OCI-LY1 (cell line): ENCODE measurements at regions not wholly inside any gene's neighbourhood (a gene's known extent, or its start where the extent isn't known, plus 50 kb on each side); places are given as distances from the start of the nearest gene placed in this dataset.

Experiments used
- EZH2 ChIP-seq: fragments of 200-600 bp; sonication (generic), shearing (Covaris generic); IDR thresholded peaks from 2 replicates; pipeline ENCODE4 v1.8.0; 2017; ENCODE audit warnings: borderline replicate concordance, mixed run types, mild to moderate bottlenecking, antibody characterized with exemption, low read length, moderate library complexity, mixed read lengths
- TF ChIP-seq, protein P1 (sequence below): fragments of 200-600 bp; sonication (generic), shearing (Covaris generic); IDR thresholded peaks from 2 replicates; pipeline ENCODE4 v1.5.1; 2017; ENCODE audit warnings: mild to moderate bottlenecking, antibody characterized with exemption, low read length, moderate library complexity, mixed read lengths

DNA sequence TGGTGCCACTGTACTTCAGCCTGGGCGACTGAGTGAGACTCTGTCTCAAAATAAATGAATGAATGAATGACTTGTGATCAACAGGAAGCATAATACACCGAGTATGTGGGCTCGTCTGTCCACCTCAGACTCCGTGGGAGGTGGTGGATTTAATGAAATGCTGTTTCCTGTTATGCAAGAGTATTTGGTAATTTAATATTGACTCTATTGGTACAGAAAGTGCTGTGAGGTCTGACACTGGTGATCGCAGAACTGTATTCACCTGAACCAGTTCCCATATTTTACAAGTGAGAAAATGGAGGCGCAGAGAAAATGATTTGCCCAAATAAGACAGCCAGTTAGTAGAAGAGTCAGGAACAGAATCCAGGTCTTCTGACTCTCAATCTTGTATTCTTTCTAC, 423.3 kb downstream of the RAPGEF2 start:
- TF ChIP-seq, protein P1, sequence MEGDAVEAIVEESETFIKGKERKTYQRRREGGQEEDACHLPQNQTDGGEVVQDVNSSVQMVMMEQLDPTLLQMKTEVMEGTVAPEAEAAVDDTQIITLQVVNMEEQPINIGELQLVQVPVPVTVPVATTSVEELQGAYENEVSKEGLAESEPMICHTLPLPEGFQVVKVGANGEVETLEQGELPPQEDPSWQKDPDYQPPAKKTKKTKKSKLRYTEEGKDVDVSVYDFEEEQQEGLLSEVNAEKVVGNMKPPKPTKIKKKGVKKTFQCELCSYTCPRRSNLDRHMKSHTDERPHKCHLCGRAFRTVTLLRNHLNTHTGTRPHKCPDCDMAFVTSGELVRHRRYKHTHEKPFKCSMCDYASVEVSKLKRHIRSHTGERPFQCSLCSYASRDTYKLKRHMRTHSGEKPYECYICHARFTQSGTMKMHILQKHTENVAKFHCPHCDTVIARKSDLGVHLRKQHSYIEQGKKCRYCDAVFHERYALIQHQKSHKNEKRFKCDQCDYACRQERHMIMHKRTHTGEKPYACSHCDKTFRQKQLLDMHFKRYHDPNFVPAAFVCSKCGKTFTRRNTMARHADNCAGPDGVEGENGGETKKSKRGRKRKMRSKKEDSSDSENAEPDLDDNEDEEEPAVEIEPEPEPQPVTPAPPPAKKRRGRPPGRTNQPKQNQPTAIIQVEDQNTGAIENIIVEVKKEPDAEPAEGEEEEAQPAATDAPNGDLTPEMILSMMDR = no peak
- TF ChIP-seq EZH2 = no peak
